ENCODE measurements at regions not wholly inside any gene's neighbourhood (a gene's known extent, or its start where the extent isn't known, plus 50 kb on each side); places are given as distances from the start of the nearest gene placed in this dataset.

GRCh38 chr3:150041877-150042276 lies 71.2 kb upstream of the PFN2 start:
- WGBS (ENCODE audit: missing lambda C conversion rate) = 24% methylated on average over 3 of the region's 3 CpGs
- Histone ChIP-seq H3K27ac (no peak overlapping the region), H3K4me3 (no peak overlapping the region), H3K4me2 (no peak overlapping the region), H3K9me3 (peaks cover 31% of the 10 kb centered on the region), H3K4me1 (no peaks in the 10 kb centered on the region)
- ChIA-PET CTCF (interaction anchor here (1.6 kb wide), 1 partner anchor 15 kb away, joined by 3 read pairs; no protein-coding TSS in a partner anchor), POLR2A (no interaction called here)
- TF ChIP-seq CHD2 (IDR thresholded peaks at IDR 0.05; ENCODE audit: low read length, partially characterized antibody) (no peak), HES2 (IDR thresholded peaks at IDR 0.05) (no peak), MAZ (IDR thresholded peaks at IDR 0.05; ENCODE audit: borderline replicate concordance, low read depth, low read length) (no peak), HOXB5 (CRISPR knock-in tag; IDR thresholded peaks at IDR 0.05) (no peak), ZFP36 (IDR thresholded peaks at IDR 0.05; ENCODE audit: borderline replicate concordance, partially characterized antibody) (no peak), SMC3 (IDR thresholded peaks at IDR 0.05) (no peak), HEYL (CRISPR knock-in tag; IDR thresholded peaks at IDR 0.05) (no peak), POLR2AphosphoS2 (conservative IDR thresholded peaks at IDR 0.05; ENCODE audit: low read length) (no peak), FOSB (CRISPR knock-in tag; IDR thresholded peaks at IDR 0.05) (no peak), CBX2 (IDR thresholded peaks at IDR 0.05; ENCODE audit: borderline replicate concordance, low read depth) (no peak), MYC (IDR thresholded peaks at IDR 0.05; ENCODE audit: borderline replicate concordance, low read length) (no peak), CEBPB (IDR thresholded peaks at IDR 0.05) (no peak), ZSCAN20 (CRISPR knock-in tag; IDR thresholded peaks at IDR 0.05) (no peak), HOXB13 (CRISPR knock-in tag; IDR thresholded peaks at IDR 0.05; ENCODE audit: low read depth) (no peak), CHD4 (IDR thresholded peaks at IDR 0.05; ENCODE audit: borderline replicate concordance) (no peak), TFCP2L1 (CRISPR knock-in tag; IDR thresholded peaks at IDR 0.05) (no peak)
- no peak for FAIRE-seq
- no peak for ATAC-seq
- DNase-seq (ENCODE audit: low read depth in 1 of 2, low spot score in 1 of 2) = no peak

GRCh38 chr3:150040097-150040496 lies 69.4 kb upstream of the PFN2 start:
- WGBS (ENCODE audit: missing lambda C conversion rate) = 40% methylated on average over 4 of the region's 4 CpGs
- H3K9me3 ChIP-seq = peaks cover 31% of the 10 kb centered on the region
- TF ChIP-seq RCOR1 (IDR thresholded peaks at IDR 0.05; ENCODE audit: low read depth, low read length) = no peak
- no peak for TF ChIP-seq HES2 (IDR thresholded peaks at IDR 0.05)
- no peak for TF ChIP-seq FOXS1 (CRISPR knock-in tag; IDR thresholded peaks at IDR 0.05)
- no peak for ATAC-seq
- H3K4me2 ChIP-seq = no peak overlapping the region
- no peak overlapping the region for H3K4me3 ChIP-seq
- H3K27ac ChIP-seq = no peak overlapping the region
- FAIRE-seq = no peak
- no peak for DNase-seq (ENCODE audit: low read depth in 1 of 2, low spot score in 1 of 2)
- no peaks in the 10 kb centered on the region for H3K4me1 ChIP-seq
- POLR2A ChIA-PET = no interaction called here
- CTCF ChIA-PET = no interaction called here

GRCh38 chr3:150038830-150039229 lies 68.1 kb upstream of the PFN2 start:
- Histone ChIP-seq H3K4me3 (no peak overlapping the region), H3K4me2 (peak overlapping the region; percentile 30; the same call in 1 of the 3 replicates), H3K9me3 (peaks cover 29% of the 10 kb centered on the region), H3K27ac (no peak overlapping the region), H3K4me1 (no peaks in the 10 kb centered on the region)
- ChIA-PET POLR2A (no interaction called here), CTCF (no interaction called here)
- ATAC-seq = no peak
- 72% methylated on average over 6 of the region's 6 CpGs for WGBS (ENCODE audit: missing lambda C conversion rate)
- TF ChIP-seq PBX3 (IDR thresholded peaks at IDR 0.05) = no peak
- TF ChIP-seq FOSB (CRISPR knock-in tag; IDR thresholded peaks at IDR 0.05) = no peak
- no peak for TF ChIP-seq MAX (IDR thresholded peaks at IDR 0.05)
- no peak for TF ChIP-seq EP300 (IDR thresholded peaks at IDR 0.05)
- no peak for TF ChIP-seq ESRRA (IDR thresholded peaks at IDR 0.05; ENCODE audit: borderline replicate concordance, low read length)
- TF ChIP-seq CTCF (IDR thresholded peaks at IDR 0.05) = no peak
- no peak for TF ChIP-seq PHF8 (IDR thresholded peaks at IDR 0.05; ENCODE audit: borderline replicate concordance, low read depth)
- TF ChIP-seq REST (IDR thresholded peaks at IDR 0.05) = no peak
- TF ChIP-seq FOXS1 (CRISPR knock-in tag; IDR thresholded peaks at IDR 0.05) = no peak
- TF ChIP-seq KDM5A (IDR thresholded peaks at IDR 0.05) = no peak
- no peak for TF ChIP-seq RNF2 (IDR thresholded peaks at IDR 0.05; ENCODE audit: borderline replicate concordance, low read depth)
- no peak for TF ChIP-seq NPAS2 (CRISPR knock-in tag; IDR thresholded peaks at IDR 0.05; ENCODE audit: borderline replicate concordance)
- TF ChIP-seq ZSCAN20 (CRISPR knock-in tag; IDR thresholded peaks at IDR 0.05) = no peak
- TF ChIP-seq HOXB13 (CRISPR knock-in tag; IDR thresholded peaks at IDR 0.05; ENCODE audit: low read depth) = no peak
- no peak for TF ChIP-seq HDAC2 (IDR thresholded peaks at IDR 0.05)
- peak in 1 of 2 experiments; percentile 11 for DNase-seq (ENCODE audit: low read depth in 1 of 2, low spot score in 1 of 2)
- no peak for FAIRE-seq

Data from A549 (cell line).